ENCODE measurements at regions not wholly inside any gene's neighbourhood (a gene's known extent, or its start where the extent isn't known, plus 50 kb on each side); places are given as distances from the start of the nearest gene placed in this dataset.

DNA sequence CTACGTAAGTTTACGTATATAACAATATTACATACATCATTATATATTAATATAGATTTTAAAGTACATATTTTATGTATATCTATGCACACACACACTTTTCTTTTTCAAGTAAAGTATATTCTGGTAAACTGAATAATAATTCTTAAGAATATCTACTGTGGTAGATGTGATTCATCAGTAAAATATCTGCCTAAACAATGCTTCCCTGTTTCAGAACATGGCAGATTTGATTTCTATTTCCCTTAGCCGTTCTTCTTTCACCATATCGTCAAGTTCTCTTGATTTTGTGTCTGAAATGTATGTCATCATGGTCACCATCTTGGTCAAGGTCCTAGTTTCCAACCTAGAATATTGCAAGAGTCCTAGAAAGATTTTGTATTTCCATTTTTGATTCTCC, 195.6 kb downstream of the HDGFL1 start:
- TF ChIP-seq, protein P1, sequence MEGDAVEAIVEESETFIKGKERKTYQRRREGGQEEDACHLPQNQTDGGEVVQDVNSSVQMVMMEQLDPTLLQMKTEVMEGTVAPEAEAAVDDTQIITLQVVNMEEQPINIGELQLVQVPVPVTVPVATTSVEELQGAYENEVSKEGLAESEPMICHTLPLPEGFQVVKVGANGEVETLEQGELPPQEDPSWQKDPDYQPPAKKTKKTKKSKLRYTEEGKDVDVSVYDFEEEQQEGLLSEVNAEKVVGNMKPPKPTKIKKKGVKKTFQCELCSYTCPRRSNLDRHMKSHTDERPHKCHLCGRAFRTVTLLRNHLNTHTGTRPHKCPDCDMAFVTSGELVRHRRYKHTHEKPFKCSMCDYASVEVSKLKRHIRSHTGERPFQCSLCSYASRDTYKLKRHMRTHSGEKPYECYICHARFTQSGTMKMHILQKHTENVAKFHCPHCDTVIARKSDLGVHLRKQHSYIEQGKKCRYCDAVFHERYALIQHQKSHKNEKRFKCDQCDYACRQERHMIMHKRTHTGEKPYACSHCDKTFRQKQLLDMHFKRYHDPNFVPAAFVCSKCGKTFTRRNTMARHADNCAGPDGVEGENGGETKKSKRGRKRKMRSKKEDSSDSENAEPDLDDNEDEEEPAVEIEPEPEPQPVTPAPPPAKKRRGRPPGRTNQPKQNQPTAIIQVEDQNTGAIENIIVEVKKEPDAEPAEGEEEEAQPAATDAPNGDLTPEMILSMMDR (IDR thresholded peaks at IDR 0.05) = no peak
- no peak for TF ChIP-seq POLR2A (IDR thresholded peaks at IDR 0.05)
